Neural cell (in vitro differentiated cells): ENCODE measurements at regions not wholly inside any gene's neighbourhood (a gene's known extent, or its start where the extent isn't known, plus 50 kb on each side); places are given as distances from the start of the nearest gene placed in this dataset.

Experiments
- H2AFZ ChIP-seq: fragments of 200-600, 300-800 bp; sonication (generic), shearing (Covaris generic); 2 replicates; pipeline ENCODE4 v1.6.0; 2014; ENCODE audit warnings: low read depth, mild to moderate bottlenecking, antibody characterized with exemption, low read length, moderate library complexity
- H3F3A ChIP-seq: fragments of 200-600 bp; shearing (Covaris generic); 2 replicates; pipeline ENCODE4 v1.6.1; 2016; ENCODE audit warnings: mild to moderate bottlenecking, moderate library complexity, mixed read lengths, antibody characterized with exemption, low read length; ENCODE audit not compliant: insufficient read depth, poor library complexity, severe bottlenecking
- H3K27ac ChIP-seq: fragments of 200-600, 300-800 bp; sonication (generic), shearing (Covaris generic); 2 replicates; pipeline ENCODE4 v1.5.1; 2014; ENCODE audit warnings: mild to moderate bottlenecking, low read length, moderate library complexity
- H3K27me3 ChIP-seq: fragments of 300-800, 200-600 bp; sonication (generic), shearing (Covaris generic); 2 replicates; pipeline ENCODE4 v1.6.0; 2014; ENCODE audit warnings: mild to moderate bottlenecking, low read depth, low read length, moderate library complexity; ENCODE audit not compliant: insufficient read depth
- H3K36me3 ChIP-seq: fragments of 300-800, 200-600 bp; sonication (generic), shearing (Covaris generic); 2 replicates; pipeline ENCODE4 v1.5.1; 2014; ENCODE audit warnings: mild to moderate bottlenecking, antibody characterized with exemption, low read length, moderate library complexity; ENCODE audit not compliant: insufficient read depth
- H3K4me2 ChIP-seq: fragments of 300-800, 200-600 bp; sonication (generic), shearing (Covaris generic); 2 replicates; pipeline ENCODE4 v1.6.0; 2014; ENCODE audit warnings: mild to moderate bottlenecking, low read length
- H3K4me3 ChIP-seq: fragments of 300-800, 200-600 bp; sonication (generic), shearing (Covaris generic); 2 replicates; pipeline ENCODE4 v1.5.1; 2014; ENCODE audit warnings: mild to moderate bottlenecking, low read length, moderate library complexity
- H3K79me2 ChIP-seq: fragments of 200-600 bp; shearing (Covaris generic); replicated peaks from 2 replicates; pipeline ENCODE4 v1.6.0; 2014; ENCODE audit warnings: mild to moderate bottlenecking, low read length, moderate library complexity; ENCODE audit not compliant: insufficient read depth
- H3K9ac ChIP-seq: fragments of 300-800, 200-600 bp; sonication (generic), shearing (Covaris generic); 2 replicates; pipeline ENCODE4 v1.6.1; 2016; ENCODE audit warnings: mild to moderate bottlenecking, low read length, mixed read lengths
- H3K9me2 ChIP-seq: fragments of 200-600 bp; shearing (Covaris generic); 2 replicates; pipeline ENCODE4 v1.6.1; 2016; ENCODE audit warnings: mild to moderate bottlenecking, low read length, mixed read lengths; ENCODE audit not compliant: insufficient read depth
- H3K9me3 ChIP-seq: fragments of 200-600, 300-800 bp; sonication (generic), shearing (Covaris generic); 2 replicates; pipeline ENCODE4 v1.6.1; 2016; ENCODE audit warnings: mild to moderate bottlenecking, mixed run types, low read length, moderate library complexity, mixed read lengths
- H4K20me1 ChIP-seq: fragments of 200-600 bp; shearing (Covaris generic); 2 replicates; pipeline ENCODE4 v1.6.1; 2016; ENCODE audit warnings: mild to moderate bottlenecking, mixed run types; ENCODE audit not compliant: insufficient read depth
- CTCF ChIP-seq: fragments of 450-650 bp; IDR thresholded peaks from 2 replicates; pipeline ENCODE4 v1.5.1; 2014; ENCODE audit warnings: antibody characterized with exemption, mild to moderate bottlenecking, moderate library complexity; ENCODE audit not compliant: poor library complexity, severe bottlenecking
- EP300 ChIP-seq: fragments of 450-650 bp; conservative IDR thresholded peaks from 2 replicates; pipeline ENCODE4 v1.6.1; 2014; ENCODE audit warnings: antibody characterized with exemption, mild to moderate bottlenecking, moderate library complexity; ENCODE audit not compliant: poor library complexity, severe bottlenecking
- EZH2 ChIP-seq: fragments of 200-600, 300-800 bp; shearing (Covaris generic), sonication (generic); IDR thresholded peaks from 2 replicates; pipeline ENCODE4 v1.6.1; 2014; ENCODE audit warnings: antibody characterized with exemption, low read length, borderline replicate concordance, mild to moderate bottlenecking; ENCODE audit not compliant: insufficient read depth, poor library complexity, severe bottlenecking
- MXI1 ChIP-seq: fragments of 450-650 bp; conservative IDR thresholded peaks from 2 replicates; pipeline ENCODE4 v1.6.1; 2014; ENCODE audit warnings: antibody characterized with exemption, mild to moderate bottlenecking; ENCODE audit not compliant: poor library complexity, severe bottlenecking
- POLR2AphosphoS5 ChIP-seq: IDR thresholded peaks from 2 replicates; pipeline ENCODE4 v1.6.1; 2012
- RAD21 ChIP-seq: fragments of 450-650 bp; conservative IDR thresholded peaks from 2 replicates; pipeline ENCODE4 v1.6.1; 2014; ENCODE audit warnings: antibody characterized with exemption, mild to moderate bottlenecking, moderate library complexity
- REST ChIP-seq: IDR thresholded peaks from 2 replicates; pipeline ENCODE4 v1.6.1; 2012; ENCODE audit warnings: borderline replicate concordance
- SMC3 ChIP-seq: fragments of 450-650 bp; conservative IDR thresholded peaks from 2 replicates; pipeline ENCODE4 v1.6.1; 2014; ENCODE audit warnings: antibody characterized with exemption, mild to moderate bottlenecking, moderate library complexity; ENCODE audit not compliant: poor library complexity

GRCh38 chr12:59041241-59042121 is 121.2 kb upstream of the LRIG3 start:
- no peaks in the 10 kb centered on the region for H3F3A ChIP-seq
- H3K4me2 ChIP-seq = no peak overlapping the region
- no peak for TF ChIP-seq EP300
- no peaks in the 10 kb centered on the region for H3K79me2 ChIP-seq
- H3K9ac ChIP-seq = no peak overlapping the region
- H3K4me3 ChIP-seq = no peak overlapping the region
- H3K36me3 ChIP-seq = no peaks in the 10 kb centered on the region
- no peaks in the 10 kb centered on the region for H4K20me1 ChIP-seq
- H3K9me3 ChIP-seq = no peaks in the 10 kb centered on the region
- H2AFZ ChIP-seq = no peak overlapping the region
- no peaks in the 10 kb centered on the region for H3K27me3 ChIP-seq
- H3K9me2 ChIP-seq = no peaks in the 10 kb centered on the region
- H3K27ac ChIP-seq = no peak overlapping the region

- Histone ChIP-seq H3K9me3 (no peaks in the 10 kb centered on the region), H3F3A (no peaks in the 10 kb centered on the region), H2AFZ (no peak overlapping the region), H4K20me1 (no peaks in the 10 kb centered on the region), H3K27ac (no peak overlapping the region), H3K4me3 (no peak overlapping the region), H3K36me3 (no peaks in the 10 kb centered on the region), H3K4me2 (no peak overlapping the region), H3K9me2 (no peaks in the 10 kb centered on the region), H3K27me3 (no peaks in the 10 kb centered on the region), H3K79me2 (no peaks in the 10 kb centered on the region), H3K9ac (no peak overlapping the region)
- TF ChIP-seq MXI1 (no peak), POLR2AphosphoS5 (no peak), SMC3 (no peak), CTCF (no peak), RAD21 (no peak)
Observed at GRCh38 chr12:59040656-59041055, 120.4 kb upstream of the LRIG3 start.

- Histone ChIP-seq H4K20me1 (no peaks in the 10 kb centered on the region), H3K27ac (no peak overlapping the region), H3K9me3 (no peaks in the 10 kb centered on the region), H3F3A (no peaks in the 10 kb centered on the region), H3K27me3 (no peaks in the 10 kb centered on the region), H3K9ac (no peak overlapping the region), H3K79me2 (no peaks in the 10 kb centered on the region), H3K4me3 (no peak overlapping the region), H3K36me3 (no peaks in the 10 kb centered on the region), H3K9me2 (no peaks in the 10 kb centered on the region), H2AFZ (no peak overlapping the region), H3K4me2 (no peak overlapping the region)
- no peak for TF ChIP-seq RAD21
- no peak for TF ChIP-seq EZH2
- no peak for TF ChIP-seq REST
Observed at GRCh38 chr12:59040043-59040442, 119.7 kb upstream of the LRIG3 start.
